GM23338 (cell line): ENCODE measurements at regions not wholly inside any gene's neighbourhood (a gene's known extent, or its start where the extent isn't known, plus 50 kb on each side); places are given as distances from the start of the nearest gene placed in this dataset.

Source experiments
- CTCF ChIP-seq, 2 experiments: fragments of 200-600 bp in 1 of 2; sonication (generic) in 1 of 2; conservative IDR thresholded peaks; 2 replicates each; pipeline versions ENCODE4 v1.5.1 to v1.6.1; 2016 to 2017; ENCODE audit warnings: antibody characterized with exemption in 2 of 2, low read depth in 2 of 2, mild to moderate bottlenecking in 2 of 2, moderate library complexity in 1 of 2
- EZH2 ChIP-seq: fragments of 200-600 bp; sonication (generic); IDR thresholded peaks from one replicate; pipeline ENCODE4 v1.8.0; 2017; ENCODE audit warnings: antibody characterized with exemption, mild to moderate bottlenecking, low read depth; ENCODE audit not compliant: unreplicated experiment
- EZH2phosphoT487 ChIP-seq: fragments of 200-600 bp; sonication (generic); IDR thresholded peaks from one replicate; pipeline ENCODE4 v1.8.1; 2018; ENCODE audit warnings: antibody characterized with exemption; ENCODE audit not compliant: unreplicated experiment
- POLR2AphosphoS5 ChIP-seq: IDR thresholded peaks from 2 replicates; pipeline ENCODE4 v1.6.1; 2016; ENCODE audit warnings: antibody characterized with exemption, low read depth
- REST ChIP-seq: IDR thresholded peaks from one replicate; pipeline ENCODE4 v1.6.1; 2018; ENCODE audit warnings: antibody characterized with exemption; ENCODE audit not compliant: unreplicated experiment
- ZNF114 ChIP-seq: fragments of 250-450 bp; sonication (Bioruptor Pico); IDR thresholded peaks from 2 replicates; pipeline ENCODE4 v1.5.0; 2020; ENCODE audit warnings: mild to moderate bottlenecking, moderate library complexity
- ZNF331 ChIP-seq: fragments of 250-450 bp; sonication (Bioruptor Pico); IDR thresholded peaks from 2 replicates; pipeline ENCODE4 v1.5.0; 2020; ENCODE audit warnings: low read depth, mild to moderate bottlenecking, moderate library complexity
- ZNF462 ChIP-seq: fragments of 250-450 bp; sonication (Bioruptor Pico); IDR thresholded peaks from 2 replicates; pipeline ENCODE4 v1.5.0; 2020; ENCODE audit warnings: mild to moderate bottlenecking, moderate library complexity

- TF ChIP-seq CTCF (conservative IDR thresholded peaks at IDR 0.05; ENCODE audit: low read depth in 2 of 2) (no peak), REST (no peak), ZNF462 (CRISPR knock-in tag) (no peak), EZH2phosphoT487 (no peak), EZH2 (no peak), POLR2AphosphoS5 (no peak), ZNF331 (CRISPR knock-in tag) (no peak), ZNF114 (CRISPR knock-in tag) (no peak)
These were observed 94.3 kb upstream of the PGRMC2 start for GRCh38 chr4:128381748-128382559.
